LHCN-M2 (cell line): ENCODE measurements at regions not wholly inside any gene's neighbourhood (a gene's known extent, or its start where the extent isn't known, plus 50 kb on each side); places are given as distances from the start of the nearest gene placed in this dataset.
"Not testable (repeated sequence)": the region's sequence is repeated elsewhere in the genome, so short reads cannot be mapped to it uniquely, and the experiment has no call there.

Experiments
- DNase-seq: peaks from one replicate; pipeline ENCODE4 v3.0.0-alpha.2; 2012; ENCODE audit warnings: low read depth

DNA sequence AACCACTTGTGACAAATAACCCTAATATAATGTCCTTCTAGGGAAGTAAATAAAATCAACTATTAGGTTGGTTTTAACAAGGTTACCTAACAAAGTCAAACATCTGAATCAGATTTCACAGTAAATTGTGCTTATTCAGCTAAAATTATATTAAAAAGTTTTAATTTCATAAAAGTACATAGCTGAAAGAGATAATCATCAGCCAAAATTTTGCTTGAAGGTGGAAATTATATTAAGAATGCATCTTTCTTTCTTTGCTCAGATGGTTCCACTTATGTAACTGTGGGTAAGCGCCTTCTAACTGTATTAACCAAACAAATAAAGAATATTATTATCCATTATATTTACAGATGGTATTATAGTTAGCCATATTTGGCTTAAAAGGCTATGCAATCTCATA, 2840.3 kb upstream of the PCDH20 start:
- no peak for DNase-seq

DNA sequence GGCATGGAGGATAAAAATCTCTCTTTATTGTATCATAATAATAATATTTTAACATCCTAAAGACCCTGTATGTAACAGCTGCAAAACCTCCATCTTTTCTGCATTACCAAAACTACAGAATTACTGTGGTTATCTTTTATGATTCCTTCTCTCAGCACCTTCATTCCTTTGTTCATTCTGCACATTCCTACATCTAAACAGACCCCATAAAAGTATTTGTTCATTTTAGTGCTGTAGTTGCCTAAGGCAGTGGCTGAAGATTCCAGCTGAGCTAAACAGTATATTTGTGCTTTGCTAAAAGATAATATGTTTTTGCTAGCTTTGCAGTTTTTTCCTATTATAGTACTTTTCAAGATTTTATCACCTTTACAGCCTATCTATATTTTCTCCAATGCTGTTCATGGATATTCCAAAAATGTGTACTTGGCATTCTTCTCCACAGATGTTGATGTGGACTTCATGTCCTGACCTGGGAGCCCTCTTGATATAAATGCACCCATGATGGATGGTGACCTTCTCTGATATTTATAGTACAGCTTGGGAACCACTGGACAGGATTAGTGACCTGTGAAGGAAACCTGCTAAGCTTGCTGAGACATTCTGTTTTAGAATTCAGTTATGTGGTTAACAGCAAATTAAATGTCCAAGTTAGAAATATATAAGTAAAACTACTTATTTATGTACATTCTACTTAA, 2832.9 kb upstream of the PCDH20 start:
- no peak for DNase-seq

GRCh38 chr13:64239372-64239771, 2823.7 kb upstream of the PCDH20 start:
- peak; percentile 62 for DNase-seq

GRCh38 chr13:64234255-64234654, 2818.6 kb upstream of the PCDH20 start:
- DNase-seq, result no peak

- DNase-seq, result no peak
These were observed 2807.4 kb upstream of the PCDH20 start for GRCh38 chr13:64223016-64223415.

GRCh38 chr13:64206430-64207225, 2791.0 kb upstream of the PCDH20 start:
- no peak for DNase-seq

GRCh38 chr13:64202517-64202916, 2786.9 kb upstream of the PCDH20 start:
- no peak for DNase-seq

- DNase-seq, result no peak
These were observed 2781.6 kb upstream of the PCDH20 start for GRCh38 chr13:64197232-64197631.

GRCh38 chr13:64186503-64187250, 2771.0 kb upstream of the PCDH20 start:
- no peak for DNase-seq

DNA sequence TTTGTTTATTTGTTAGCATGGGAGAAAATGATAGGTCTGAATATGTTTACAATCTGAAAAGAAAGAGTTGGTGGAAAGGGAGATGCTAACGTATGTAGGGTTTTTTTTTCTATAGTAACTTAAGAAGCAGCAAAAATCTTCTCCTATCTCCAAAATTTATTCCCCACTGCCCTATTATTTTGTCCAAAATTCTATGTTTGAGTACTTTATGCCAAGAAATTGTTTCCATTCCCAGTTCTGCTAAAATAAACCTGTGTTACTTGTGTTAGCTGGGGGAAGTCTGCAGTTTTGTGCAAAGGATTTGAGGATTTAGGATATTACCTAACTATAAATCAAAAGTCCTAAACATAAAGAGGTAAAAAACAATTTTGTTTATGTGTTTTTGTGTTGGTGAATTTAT, 2770.4 kb upstream of the PCDH20 start:
- DNase-seq, result no peak

DNA sequence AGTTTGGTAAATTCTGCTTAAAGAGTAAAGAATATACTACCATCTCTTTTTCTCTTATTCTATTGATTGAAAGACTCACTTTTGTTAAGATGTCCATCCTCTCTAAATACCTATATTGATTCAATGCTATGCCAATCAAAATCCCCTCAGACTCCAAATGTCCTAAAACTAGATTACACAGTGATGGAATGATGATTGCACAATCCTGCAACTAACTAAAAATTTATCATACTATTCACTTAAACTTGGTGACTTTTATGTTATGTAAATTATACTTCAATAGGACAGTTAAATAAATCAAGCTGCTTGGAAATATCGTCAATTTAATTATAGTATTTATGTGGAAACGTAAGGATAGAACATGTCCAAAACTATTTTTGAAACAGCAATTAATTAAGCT, 2765.1 kb upstream of the PCDH20 start:
- no peak for DNase-seq

GRCh38 chr13:64165826-64166225, 2750.2 kb upstream of the PCDH20 start:
- no peak for DNase-seq

GRCh38 chr13:64164435-64164834, 2748.8 kb upstream of the PCDH20 start:
- DNase-seq, result no peak

DNA sequence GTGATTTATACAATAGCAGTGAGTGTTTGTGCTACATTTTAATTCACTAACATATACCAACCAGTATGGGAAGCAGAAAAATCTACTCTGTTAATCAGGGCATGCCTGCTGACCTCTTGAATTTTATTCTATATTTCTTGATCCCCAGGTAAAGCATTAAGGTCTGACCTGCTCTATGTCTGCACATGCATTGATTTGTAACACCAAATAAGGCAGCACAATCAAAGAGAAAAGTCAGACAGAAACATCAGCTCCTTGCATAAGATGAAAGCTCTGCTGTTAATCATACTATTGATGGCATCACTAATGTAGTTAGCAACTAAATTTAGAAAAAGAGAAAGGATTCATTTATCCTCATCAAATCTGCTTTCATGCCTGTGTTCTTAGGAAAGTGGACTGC, 2744.8 kb upstream of the PCDH20 start:
- no peak for DNase-seq

- peak; percentile 71 for DNase-seq
These were observed 2743.3 kb upstream of the PCDH20 start for GRCh38 chr13:64158908-64159307.

DNA sequence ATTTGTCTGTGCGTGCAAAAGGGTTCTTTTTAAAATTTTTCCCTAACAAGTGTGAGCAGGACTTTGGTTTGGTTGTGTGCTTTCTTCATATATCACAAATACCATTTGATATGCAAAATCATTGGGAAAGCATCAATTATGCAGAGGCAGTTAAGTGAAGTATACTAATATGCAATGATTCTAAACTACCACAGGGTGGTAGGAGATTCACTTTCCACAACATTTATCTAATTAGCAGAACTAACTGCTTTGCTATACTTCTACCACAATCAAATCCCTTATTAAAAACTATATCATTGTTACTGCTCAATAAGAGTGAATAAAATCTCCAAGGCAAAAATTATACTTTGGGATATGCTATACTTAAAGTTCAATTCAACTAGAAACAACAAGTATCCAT, 2738.9 kb upstream of the PCDH20 start:
- DNase-seq, result peak; percentile 4

DNA sequence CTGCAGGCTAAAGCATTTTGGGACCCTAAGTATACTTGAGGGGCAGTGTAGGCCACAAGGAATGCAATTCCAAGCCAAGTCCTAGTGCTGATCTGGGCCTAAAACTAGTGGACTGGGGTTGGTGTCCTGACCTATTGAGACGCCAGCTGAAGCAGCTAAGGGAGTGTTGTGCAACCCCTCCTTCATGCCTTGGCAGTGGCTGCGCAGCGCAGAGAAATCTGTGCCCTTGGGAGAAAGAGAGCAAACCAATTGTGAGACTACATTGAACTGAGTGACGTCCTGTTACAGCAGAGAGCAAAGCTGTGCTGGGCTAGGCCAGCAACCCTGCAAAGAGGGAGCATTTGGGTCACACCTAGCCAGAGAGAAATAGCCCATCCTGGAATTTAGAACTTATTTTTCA, 2715.0 kb upstream of the PCDH20 start:
- DNase-seq, result no peak

DNA sequence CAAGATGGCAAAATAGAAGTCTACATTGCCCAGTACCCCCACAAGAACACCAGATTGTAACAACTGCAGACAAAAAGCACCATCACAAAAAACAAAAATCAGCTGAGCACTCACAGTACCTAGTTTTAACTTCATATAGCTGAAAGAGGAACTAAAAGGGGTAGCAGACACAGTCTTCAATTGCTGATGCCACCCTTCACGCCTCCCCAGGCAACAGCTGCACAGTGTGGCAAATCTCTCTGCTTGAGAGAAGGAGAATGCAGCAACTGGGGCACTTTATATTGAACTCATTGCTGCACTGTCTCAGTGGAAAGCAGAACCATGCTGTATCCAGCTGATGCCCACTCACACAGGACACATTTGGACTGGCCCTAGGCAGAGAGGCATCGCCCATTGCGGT, 2714.5 kb upstream of the PCDH20 start:
- DNase-seq, result peak; percentile 1

DNA sequence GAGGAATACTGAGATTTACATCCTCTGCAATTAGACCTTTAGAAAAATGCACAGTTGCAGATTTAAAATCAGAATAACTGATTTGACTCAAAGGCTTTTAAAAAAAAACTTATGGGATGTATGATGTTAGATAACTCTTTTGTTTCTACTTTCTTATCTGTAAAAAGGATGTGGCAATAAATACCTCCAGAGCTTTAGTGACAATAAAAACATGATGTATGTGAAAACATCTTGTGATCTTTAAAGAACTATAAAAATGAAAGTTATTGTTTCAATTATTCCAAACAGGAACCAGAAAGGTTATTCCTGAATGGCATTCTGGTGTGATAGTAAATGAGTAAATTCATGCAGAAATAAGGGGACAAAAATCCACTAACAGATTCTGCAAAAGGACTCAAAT, 2712.2 kb upstream of the PCDH20 start:
- DNase-seq, result no peak

DNA sequence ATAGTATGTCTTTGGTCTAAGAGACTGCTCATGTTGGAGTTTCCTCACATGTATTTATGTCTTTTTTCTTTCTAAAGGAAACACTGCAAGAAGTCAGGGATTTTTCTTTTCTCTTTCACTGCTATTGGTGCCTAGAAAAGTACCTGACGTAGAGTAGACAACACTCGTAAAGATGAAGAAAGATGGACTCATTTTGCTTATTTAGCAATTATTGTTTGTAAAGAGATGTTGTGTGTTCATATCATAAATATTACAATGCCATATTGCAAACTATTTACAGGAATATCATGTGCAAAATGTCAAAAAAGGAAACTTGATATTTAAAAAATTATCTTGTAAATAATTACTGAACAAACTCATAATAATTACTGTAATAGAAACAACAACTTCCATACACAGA, 2711.5 kb upstream of the PCDH20 start:
- DNase-seq, result no peak

DNA sequence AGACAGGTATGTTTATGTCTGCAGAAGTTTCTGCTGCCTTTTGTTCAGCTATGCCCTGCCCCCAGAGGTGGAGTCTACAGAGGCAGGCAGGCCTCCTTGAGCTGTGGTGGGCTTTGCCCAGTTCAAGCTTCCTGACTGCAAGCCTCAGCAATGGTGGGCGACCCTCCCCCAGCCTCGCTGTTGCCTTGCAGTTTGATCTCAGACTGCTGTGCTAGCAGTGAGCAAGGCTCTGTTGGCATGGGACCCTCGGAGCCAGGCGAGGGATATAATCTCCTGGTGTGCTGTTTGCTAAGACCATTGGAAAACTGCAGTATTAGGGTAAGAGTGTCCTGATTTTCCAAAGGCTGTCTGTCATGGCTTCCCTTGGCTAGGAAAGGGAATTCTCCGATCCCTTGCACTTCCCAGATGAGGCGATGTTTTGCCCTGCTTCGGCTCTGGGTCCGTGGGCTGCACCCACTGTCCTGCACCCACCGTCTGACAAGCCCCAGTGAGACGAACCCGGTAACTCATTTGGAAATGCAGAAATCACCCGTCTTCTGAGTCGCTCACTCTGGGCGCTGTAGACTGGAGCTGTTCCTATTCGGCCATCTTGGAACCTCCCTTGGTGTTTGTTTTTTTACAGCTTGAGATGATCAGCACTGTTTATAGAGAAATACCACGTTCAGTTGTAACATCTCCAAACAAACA, 2705.5 kb upstream of the PCDH20 start:
- DNase-seq, result not testable (repeated sequence)

DNA sequence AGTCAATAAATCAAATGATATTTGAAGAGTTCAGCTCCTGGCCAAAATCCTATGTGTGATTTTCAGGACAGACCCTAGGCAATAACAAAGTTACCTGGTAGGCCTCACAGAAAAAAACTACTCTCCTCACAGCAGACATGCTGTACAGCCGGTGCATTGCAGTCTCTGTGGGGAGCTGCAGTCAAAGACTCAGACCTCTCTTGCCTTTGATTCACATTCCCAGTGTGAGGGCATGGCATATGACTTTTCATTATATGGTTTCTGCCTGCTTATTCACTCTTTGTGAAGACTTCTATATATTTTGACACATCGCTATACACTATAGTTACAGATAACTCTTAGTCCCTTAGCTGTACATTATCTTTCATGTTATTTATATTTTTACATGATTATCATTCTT, 2684.3 kb upstream of the PCDH20 start:
- DNase-seq, result no peak
